ENCODE measurements at regions not wholly inside any gene's neighbourhood (a gene's known extent, or its start where the extent isn't known, plus 50 kb on each side); places are given as distances from the start of the nearest gene placed in this dataset.

DNA sequence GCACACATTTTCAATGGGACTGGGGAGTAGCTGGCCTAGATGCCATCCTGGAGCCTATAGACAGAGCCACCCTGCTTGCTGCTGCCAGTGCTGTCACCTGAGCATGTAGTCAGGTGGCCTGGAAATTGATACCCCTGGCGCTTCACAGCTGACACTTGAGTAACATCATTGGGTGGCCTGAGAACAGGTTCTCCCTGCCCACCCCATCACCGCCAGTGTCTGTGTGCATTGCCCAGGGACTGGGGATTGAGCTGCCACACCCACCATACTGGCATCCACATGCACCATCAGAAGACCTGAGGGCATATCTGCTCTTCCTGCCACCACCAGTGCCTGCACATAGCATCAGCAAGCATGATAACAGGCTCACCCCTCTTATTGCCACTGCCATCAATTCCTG, 1142.9 kb upstream of the PABPC4L start:
- H3K27ac ChIP-seq, result no peak overlapping the region
- H3K4me3 ChIP-seq, result no peak overlapping the region
- no peaks in the 10 kb centered on the region for H3K27me3 ChIP-seq
- DNase-seq, result no peak
- intact Hi-C loops (cut with DNase I; ENCODE audit: low total_unique reads), result no loop called here
- H3K4me1 ChIP-seq, result no peaks in the 10 kb centered on the region
- TF ChIP-seq CTCF (IDR thresholded peaks at IDR 0.05) (no peak), POLR2A (IDR thresholded peaks at IDR 0.05) (no peak)
- no peaks in the 10 kb centered on the region for H3K36me3 ChIP-seq
- no peaks in the 10 kb centered on the region for H3K9me3 ChIP-seq

DNA sequence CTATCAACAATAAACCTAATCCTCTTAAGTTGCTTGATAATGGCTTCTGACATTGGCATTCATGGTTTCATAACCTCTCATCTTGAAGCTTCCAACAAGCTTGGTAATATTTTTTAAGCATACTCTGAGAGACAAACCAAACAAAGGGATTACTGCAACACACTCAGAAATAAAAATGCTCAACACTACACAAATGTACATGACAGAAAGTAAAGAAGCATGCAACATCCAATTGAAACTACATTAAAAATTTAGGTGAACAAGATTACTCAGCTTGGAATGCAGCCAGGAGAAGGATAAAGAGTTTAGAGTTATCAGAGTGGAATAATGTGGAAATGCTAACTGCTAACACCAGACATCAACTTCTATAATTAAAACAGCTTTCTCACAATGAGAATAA, 1136.6 kb upstream of the PABPC4L start:
- DNase-seq, result no peak
- Histone ChIP-seq H3K4me1 (no peaks in the 10 kb centered on the region), H3K27ac (no peak overlapping the region), H3K27me3 (no peaks in the 10 kb centered on the region), H3K4me3 (no peak overlapping the region), H3K36me3 (no peaks in the 10 kb centered on the region), H3K9me3 (no peaks in the 10 kb centered on the region)
- intact Hi-C loops (cut with DNase I; ENCODE audit: low total_unique reads), result no loop called here
- TF ChIP-seq POLR2A (IDR thresholded peaks at IDR 0.05) (no peak), CTCF (IDR thresholded peaks at IDR 0.05) (no peak)

DNA sequence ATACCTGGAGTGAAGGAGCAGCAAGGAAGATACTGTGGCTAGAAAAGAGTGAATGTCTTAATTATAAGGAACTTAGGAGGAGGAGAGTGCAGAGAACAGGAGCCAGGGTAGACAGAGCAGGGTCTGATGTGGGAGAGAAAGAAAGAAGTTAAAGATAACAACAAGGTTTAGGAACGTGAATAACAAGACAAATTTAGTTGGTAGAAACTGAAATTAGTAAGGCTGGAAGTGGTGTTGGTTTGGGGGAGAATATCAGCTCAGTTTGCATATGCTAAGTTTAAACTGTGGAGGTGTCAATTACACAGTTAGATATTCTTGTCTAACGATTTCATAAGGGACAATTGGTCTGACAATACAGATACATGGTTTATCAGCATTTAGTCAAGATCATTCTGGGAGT, 1123.7 kb upstream of the PABPC4L start:
- H3K27me3 ChIP-seq, result no peaks in the 10 kb centered on the region
- H3K9me3 ChIP-seq, result no peaks in the 10 kb centered on the region
- H3K27ac ChIP-seq, result no peak overlapping the region
- H3K36me3 ChIP-seq, result peaks cover 0 to 4% of the 10 kb centered on the region in 2 donors
- DNase-seq, result no peak
- intact Hi-C loops (cut with DNase I; ENCODE audit: low total_unique reads), result no loop called here
- no peaks in the 10 kb centered on the region for H3K4me1 ChIP-seq
- no peak for TF ChIP-seq CTCF (IDR thresholded peaks at IDR 0.05)
- TF ChIP-seq POLR2A (IDR thresholded peaks at IDR 0.05), result no peak
- no peak overlapping the region for H3K4me3 ChIP-seq

- Histone ChIP-seq H3K36me3 (no peaks in the 10 kb centered on the region), H3K4me1 (no peaks in the 10 kb centered on the region), H3K27me3 (no peaks in the 10 kb centered on the region), H3K4me3 (no peak overlapping the region), H3K9me3 (no peaks in the 10 kb centered on the region), H3K27ac (no peak overlapping the region)
- no peak for DNase-seq
- TF ChIP-seq CTCF (IDR thresholded peaks at IDR 0.05) (no peak), POLR2A (IDR thresholded peaks at IDR 0.05) (no peak)
- intact Hi-C loops (cut with DNase I; ENCODE audit: low total_unique reads), result no loop called here
Observed at GRCh38 chr4:135319685-135320084, 1118.1 kb upstream of the PABPC4L start.

DNA sequence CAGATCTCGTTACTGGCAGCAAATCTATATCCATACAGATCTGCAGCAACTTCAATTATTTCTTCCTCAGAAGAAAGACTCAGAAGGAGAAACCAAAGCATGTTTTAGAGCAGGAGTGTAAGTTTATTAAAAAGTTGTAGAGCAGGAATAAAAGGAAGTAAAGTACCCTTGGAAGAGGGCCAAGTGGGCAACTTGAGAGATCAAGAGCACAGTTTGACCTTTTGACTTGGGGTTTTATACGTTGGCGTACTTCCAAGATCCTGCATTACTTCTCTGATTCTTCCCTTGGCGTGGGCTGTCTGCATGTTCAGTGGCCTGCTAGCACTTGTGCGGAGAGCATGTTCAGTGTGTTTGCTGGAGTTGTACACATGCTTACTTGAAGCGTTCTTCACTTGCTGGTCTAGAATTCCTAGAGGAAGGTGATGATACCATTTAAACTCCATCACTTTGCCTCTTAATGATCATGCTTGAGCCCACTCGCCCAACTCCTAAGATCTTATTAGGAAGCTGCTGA, 1114.7 kb upstream of the PABPC4L start:
- no peak for DNase-seq
- Histone ChIP-seq H3K4me3 (no peak overlapping the region), H3K9me3 (no peaks in the 10 kb centered on the region), H3K27me3 (no peaks in the 10 kb centered on the region), H3K36me3 (no peaks in the 10 kb centered on the region), H3K4me1 (no peaks in the 10 kb centered on the region), H3K27ac (no peak overlapping the region)
- TF ChIP-seq CTCF (IDR thresholded peaks at IDR 0.05), result no peak
- TF ChIP-seq POLR2A (IDR thresholded peaks at IDR 0.05), result no peak
- intact Hi-C loops (cut with DNase I; ENCODE audit: low total_unique reads), result no loop called here
